ENCODE measurements at regions not wholly inside any gene's neighbourhood (a gene's known extent, or its start where the extent isn't known, plus 50 kb on each side); places are given as distances from the start of the nearest gene placed in this dataset.

DNA sequence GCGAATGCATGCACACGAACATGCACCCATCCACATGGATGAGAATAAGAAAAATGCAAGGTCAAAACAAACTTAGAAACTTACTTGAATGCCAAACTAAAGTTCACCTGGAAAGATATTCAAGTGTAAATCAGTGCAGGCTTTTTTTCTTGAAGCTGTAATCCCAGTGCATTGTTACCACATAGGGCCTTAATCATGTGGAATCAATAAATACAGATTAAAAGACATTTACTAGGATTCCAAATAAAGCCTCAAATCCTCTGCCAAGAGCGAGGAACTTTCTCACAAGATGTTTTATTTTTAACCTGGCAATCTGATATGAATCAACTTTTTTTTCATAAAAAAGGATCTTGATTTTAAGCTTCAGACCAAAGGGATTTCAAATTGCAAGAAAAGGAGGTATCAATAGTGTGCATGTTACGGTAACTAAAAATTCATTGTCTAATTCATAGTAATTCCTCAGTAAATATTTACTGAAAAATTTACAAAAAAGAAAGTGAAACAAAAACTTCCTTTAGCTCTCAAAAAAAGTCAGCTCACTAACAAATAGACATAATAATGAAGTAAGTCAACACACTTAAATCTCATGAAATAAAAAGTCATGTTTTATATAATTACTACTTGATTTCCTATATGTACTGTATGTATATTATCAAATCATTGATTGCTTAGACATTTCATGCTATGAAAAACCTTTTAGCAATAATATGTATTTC is 978.6 kb downstream of the PLOD2 start:
- Histone ChIP-seq H3K27me3 (ENCODE audit: insufficient read depth, low read length) (no peaks in the 10 kb centered on the region), H4K5ac (ENCODE audit: insufficient read length, low read depth, low read length) (no peak overlapping the region), H2BK120ac (ENCODE audit: low read depth, low read length, poor library complexity, severe bottlenecking) (no peak overlapping the region), H3K9ac (ENCODE audit: extremely low read depth, insufficient read length, low read length) (no peak overlapping the region), H3T11ph (ENCODE audit: low read length) (no peak overlapping the region), H3K79me1 (ENCODE audit: insufficient read depth, low read depth, low read length, poor library complexity, severe bottlenecking) (no peaks in the 10 kb centered on the region), H3K23ac (ENCODE audit: insufficient read length, low read depth, low read length) (no peak overlapping the region), H3K23me2 (ENCODE audit: insufficient read length, low read depth, low read length, poor library complexity, severe bottlenecking) (no peaks in the 10 kb centered on the region), H2BK12ac (ENCODE audit: insufficient read length, low read depth, low read length) (no peak overlapping the region), H2BK15ac (ENCODE audit: low read depth, low read length) (no peak overlapping the region), H4K20me1 (ENCODE audit: control insufficient read depth, insufficient read depth, insufficient read length) (no peaks in the 10 kb centered on the region), H3K9me3 (ENCODE audit: control insufficient read depth, low read depth, low read length) (no peaks in the 10 kb centered on the region), H3K56ac (ENCODE audit: insufficient read length, low read depth, low read length) (no peak overlapping the region), H3K27ac (ENCODE audit: insufficient read length, low read depth, low read length) (no peak overlapping the region), H2BK5ac (ENCODE audit: insufficient read length, low read length) (no peak overlapping the region), H2AFZ (ENCODE audit: low read length) (no peak overlapping the region), H3K4ac (ENCODE audit: low read depth, low read length) (no peak overlapping the region), H3K4me1 (ENCODE audit: insufficient read depth, low read length) (peaks cover 2% of the 10 kb centered on the region; the same call in 1 of the 2 replicates), H2BK20ac (ENCODE audit: low read depth, low read length, poor library complexity, severe bottlenecking) (no peak overlapping the region), H3K18ac (ENCODE audit: insufficient read length, low read depth, low read length) (no peak overlapping the region), H3K14ac (ENCODE audit: insufficient read depth, low read length) (no peak overlapping the region), H2AK5ac (ENCODE audit: insufficient read length, low read length) (no peak overlapping the region), H4K91ac (ENCODE audit: insufficient read length, low read depth, low read length) (no peak overlapping the region), H3K79me2 (ENCODE audit: insufficient read depth, low read length) (no peaks in the 10 kb centered on the region), H4K8ac (replicated peaks; ENCODE audit: insufficient read length, low read depth, low read length) (no peak overlapping the region), H3K4me2 (ENCODE audit: insufficient read depth, insufficient read length, low read length) (no peak overlapping the region)
- no peak for DNase-seq
- Mint-ChIP-seq H3K4me3 (no peak overlapping the region), H3K27ac (no peak overlapping the region), H3K4me1 (peaks cover 16 to 17% of the 10 kb centered on the region in 2 experiments), H3K27me3 (ENCODE audit: low read depth) (no peaks in the 10 kb centered on the region), H3K9me3 (no peaks in the 10 kb centered on the region), H3K36me3 (ENCODE audit: insufficient read depth in 1 of 3, low read depth in 3 of 3) (no peaks in the 10 kb centered on the region)
- WGBS (ENCODE audit: extremely low coverage, insufficient read length, low lambda C conversion rate) = no CpG with 5 or more reads among the region's 4 CpGs
- no peak for TF ChIP-seq CTCF (conservative IDR thresholded peaks at IDR 0.05)

Measured in H9 (cell line).